Stimulated activated CD4-positive, alpha-beta T cell treated with anti-CD3 and anti-CD28 coated beads, Interleukin-12 subunit alpha, Interleukin-12 subunit beta, amount 100 ng/mL, for 48 hours (primary cell): ENCODE measurements at regions not wholly inside any gene's neighbourhood (a gene's known extent, or its start where the extent isn't known, plus 50 kb on each side); places are given as distances from the start of the nearest gene placed in this dataset.
"Not testable (repeated sequence)": the region's sequence is repeated elsewhere in the genome, so short reads cannot be mapped to it uniquely, and the experiment has no call there.

ENCODE experiments used
- DNase-seq, 3 donors: peaks; one replicate each; pipeline ENCODE4 v3.0.0-alpha.2; 2020; ENCODE audit warnings: low read depth in 2 of 3, low spot score in 1 of 3

DNA sequence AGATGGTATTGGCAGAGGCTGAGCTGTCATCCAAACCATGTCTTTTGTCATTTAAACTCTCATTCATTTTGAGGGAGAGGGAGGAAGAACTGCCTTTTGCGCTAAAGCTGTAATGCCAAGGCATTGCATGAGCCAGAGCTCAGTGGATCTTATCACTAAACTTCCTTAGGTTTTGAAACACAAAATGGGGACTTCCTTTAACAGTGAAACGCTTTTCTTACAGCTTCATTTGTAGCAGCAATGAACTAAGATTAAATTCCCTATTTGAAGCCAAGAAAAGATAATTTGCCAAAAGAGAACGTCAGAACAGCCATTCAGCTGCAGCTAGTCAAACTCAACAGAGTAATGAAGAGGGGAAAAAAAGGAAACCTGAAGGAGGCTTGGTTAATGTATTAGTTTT is 143.5 kb upstream of the MMADHC start:
- no peak for DNase-seq

DNA sequence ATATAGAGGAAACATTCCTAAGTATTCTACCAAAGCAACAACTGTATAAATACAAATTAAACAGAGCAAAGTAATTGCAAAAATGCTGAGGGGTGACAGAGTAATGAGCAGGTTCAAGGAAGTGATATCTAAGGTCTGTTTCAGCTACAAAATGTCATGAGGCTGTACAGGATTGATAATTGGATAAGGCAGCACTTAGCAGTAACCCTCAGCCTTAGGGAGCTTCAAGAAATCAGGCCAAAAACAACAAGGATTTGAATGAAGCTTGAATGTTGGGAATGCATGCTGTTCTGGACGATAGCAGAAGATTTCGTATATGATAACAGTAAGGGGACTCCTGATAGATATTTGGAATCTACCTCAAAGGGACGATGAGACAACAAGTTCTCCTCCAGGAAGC is 142.0 kb upstream of the MMADHC start:
- no peak for DNase-seq

DNA sequence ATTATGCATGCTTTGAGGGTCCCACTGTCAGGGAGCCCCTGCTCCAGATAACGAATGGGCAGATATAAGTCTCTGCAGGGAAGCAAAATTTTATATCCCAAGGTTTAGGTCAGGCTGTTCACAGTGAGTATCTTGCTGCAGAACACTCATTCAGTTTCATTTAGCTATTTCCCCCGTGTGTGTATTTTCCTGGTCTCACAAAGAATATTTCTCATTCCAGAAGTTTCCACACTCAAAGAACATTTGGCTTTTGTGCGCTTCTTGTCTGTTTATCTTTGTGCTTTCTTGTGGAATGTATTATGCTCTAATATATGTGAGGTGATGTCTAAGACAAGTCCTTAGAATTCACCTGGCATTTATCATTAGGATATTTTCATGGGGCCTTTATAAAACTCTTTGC is 140.4 kb upstream of the MMADHC start:
- DNase-seq = no peak

DNA sequence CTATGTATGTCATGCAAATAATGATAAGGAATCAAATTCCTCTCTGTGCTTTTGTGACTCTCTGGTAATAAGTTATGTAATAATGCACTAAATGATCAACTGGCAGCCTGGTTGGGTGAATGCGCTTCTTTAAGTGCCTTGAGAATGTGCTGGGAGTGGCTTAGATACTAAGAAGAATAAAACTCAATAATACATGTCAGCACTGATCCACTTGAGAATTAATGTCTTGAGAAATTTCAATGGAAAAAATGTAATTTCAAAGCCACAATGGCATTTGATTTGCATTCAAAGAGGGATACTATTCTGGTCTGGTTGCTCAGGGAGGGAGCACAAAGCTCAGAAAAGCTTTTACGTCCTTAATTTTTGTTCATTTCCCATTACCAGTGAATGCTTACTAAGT is 137.7 kb upstream of the MMADHC start:
- DNase-seq = no peak

GRCh38 chr2:149724091-149724490 is 136.5 kb upstream of the MMADHC start:
- DNase-seq = no peak

- DNase-seq = no peak
Observed at GRCh38 chr2:149720615-149721014, 133.0 kb upstream of the MMADHC start.

DNA sequence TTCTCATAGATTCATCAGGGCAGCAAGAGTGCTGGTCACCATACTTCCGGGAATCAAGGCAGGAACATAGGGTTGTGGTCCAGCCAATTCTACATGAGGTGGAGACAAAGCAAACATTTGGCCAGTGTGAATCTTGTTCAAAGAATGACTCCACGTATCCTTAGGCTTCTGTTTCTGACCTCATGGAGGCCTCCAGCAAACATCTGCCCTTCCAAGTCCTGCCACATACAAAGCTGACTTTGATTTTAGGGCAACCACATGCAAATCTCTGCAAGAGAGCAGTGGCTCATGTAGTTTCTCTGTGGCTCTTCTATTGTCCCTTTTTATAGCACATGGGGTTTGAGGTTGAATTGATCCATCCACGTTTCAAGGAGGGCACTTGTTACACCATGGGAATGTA is 132.1 kb upstream of the MMADHC start:
- DNase-seq = no peak

DNA sequence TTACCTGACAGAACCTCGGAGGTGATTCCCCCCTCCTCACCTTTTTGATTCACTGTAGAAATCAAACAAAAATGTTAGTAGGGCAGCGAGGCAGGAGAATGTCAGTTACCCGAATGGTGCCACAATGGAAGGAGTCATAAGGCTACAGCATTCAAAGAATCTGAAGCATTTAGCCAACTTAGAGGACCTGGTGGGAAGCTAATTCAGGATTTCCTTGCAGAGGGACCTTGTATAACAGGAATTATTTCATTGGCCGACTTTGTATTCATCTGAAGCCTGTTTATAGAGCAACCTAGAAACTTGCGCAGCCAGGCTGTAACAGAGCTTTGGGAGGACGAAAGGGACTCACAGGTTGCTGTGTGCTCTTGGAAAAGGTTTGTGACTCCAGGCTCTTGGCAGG is 129.1 kb upstream of the MMADHC start:
- DNase-seq = no peak

DNA sequence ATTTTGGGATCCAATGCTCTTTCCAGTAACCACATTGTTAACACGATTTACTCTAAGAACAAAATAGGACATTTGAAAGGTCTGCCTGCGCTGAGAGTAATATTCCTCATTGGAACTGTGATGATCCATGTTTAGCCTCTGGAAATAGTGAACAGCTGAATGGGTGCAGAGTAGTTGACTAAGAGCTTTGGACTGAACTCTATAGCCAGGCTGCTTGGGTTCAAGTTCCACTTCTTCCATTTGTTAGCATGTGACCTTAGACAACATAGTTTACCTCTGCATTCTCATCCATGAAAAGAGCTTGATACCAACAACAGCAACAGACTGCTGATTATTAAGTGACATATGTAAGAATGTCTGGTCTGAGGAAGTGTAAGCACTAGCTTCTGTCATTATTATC is 128.3 kb upstream of the MMADHC start:
- no peak for DNase-seq

- DNase-seq = no peak
Observed at GRCh38 chr2:149715005-149715592, 127.5 kb upstream of the MMADHC start.

GRCh38 chr2:149709496-149710263 is 122.1 kb upstream of the MMADHC start:
- no peak for DNase-seq

DNA sequence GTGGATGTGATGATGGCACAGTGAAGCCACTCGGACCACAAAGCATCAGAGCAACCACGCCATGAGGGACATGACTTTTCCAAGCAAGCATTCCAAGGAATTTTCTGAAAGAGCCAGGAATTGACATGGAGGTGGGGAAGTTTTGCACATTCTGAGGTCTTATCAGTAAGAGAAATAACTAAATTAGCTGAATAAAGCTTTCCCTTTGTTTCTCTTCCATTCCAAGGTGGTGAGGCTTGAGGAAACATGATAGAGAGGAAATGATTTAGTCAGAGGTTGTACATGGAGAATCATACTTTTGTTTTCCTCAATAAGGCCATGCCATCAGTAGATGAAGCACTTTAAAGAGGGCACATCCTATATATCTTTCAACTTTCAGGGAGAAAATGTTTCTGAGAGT is 115.7 kb upstream of the MMADHC start:
- no peak for DNase-seq

GRCh38 chr2:149702571-149702970 is 115.0 kb upstream of the MMADHC start:
- no peak for DNase-seq

- DNase-seq = no peak
Observed at GRCh38 chr2:149701241-149701640, 113.7 kb upstream of the MMADHC start.

DNA sequence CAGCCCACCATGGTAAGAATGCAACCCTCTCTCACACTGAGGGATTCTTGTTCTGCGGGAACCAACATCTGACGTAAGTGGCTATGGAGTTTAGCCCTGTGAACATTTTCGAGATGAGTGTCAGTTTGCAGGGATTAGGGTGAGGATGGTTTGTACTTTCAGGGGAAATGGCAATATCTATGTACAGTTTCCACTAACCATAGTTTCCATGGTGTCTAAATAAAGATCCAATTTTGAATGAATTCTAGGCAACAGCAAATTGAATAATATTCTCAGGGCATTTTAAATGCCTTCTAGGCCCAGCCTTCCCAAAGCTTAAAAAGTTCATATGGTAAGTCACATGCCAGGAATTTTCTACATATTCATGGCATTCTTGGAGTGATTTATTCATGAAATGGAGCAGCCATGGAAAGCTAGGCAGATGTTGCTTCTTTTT is 105.4 kb upstream of the MMADHC start:
- no peak for DNase-seq

- no peak for DNase-seq
Observed at GRCh38 chr2:149690825-149691224, 103.2 kb upstream of the MMADHC start.

DNA sequence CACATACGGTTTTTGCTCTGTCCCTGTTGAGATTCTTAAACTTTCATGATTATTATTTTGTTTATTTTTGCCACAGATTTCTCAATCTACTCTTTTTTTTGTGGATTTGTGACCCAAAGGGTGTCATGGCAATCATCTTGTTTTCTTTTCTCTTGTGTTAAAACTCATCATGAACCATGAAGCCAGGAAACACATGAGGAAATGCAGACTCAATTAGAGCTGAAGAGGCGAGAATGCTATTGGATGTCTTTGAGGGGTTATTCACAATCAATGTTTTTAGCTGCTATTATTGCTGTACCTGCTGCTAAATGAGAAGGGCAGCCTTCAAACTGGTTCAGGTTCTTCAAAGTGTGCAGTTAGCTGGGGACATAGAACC is 99.5 kb upstream of the MMADHC start:
- DNase-seq = no peak

GRCh38 chr2:149686136-149687051 is 98.8 kb upstream of the MMADHC start:
- DNase-seq = no peak

DNA sequence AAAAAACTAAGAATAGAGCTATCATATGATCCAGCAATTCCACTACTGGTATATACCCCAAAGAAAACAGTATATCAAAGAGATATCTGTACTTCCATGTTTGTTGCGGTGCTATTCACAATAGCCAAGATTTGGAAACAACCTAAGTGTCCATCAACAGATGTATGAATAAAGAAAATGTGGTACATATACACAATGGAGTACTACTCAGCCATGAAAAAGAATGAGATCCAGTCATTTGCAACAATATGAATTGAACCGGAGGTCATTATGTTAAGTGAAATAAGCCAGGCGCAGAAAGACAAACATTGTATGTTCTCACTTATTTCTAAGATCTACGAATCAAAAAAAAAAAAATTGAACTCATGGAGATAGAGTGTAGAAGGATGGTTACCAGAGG is 97.8 kb upstream of the MMADHC start:
- not testable (repeated sequence) for DNase-seq

DNA sequence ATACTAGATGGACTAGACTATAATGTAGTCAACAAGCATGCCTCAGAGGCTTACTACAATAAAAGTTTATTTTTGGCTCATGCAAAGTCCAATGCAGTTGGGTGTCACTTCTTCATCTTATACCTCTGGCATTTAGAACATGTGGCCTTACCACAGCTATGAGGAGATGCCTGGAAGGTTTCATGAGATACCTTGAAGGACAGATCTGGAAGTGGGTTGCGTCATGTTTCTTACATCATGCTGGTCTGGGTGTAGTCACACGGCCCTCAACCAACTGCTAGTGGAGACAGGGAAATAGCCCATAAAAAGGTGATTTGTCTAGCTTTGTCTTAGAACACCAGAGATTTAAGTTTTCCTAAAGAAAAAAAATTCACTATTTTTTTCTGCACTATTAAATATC is 91.7 kb upstream of the MMADHC start:
- DNase-seq = no peak

- DNase-seq = no peak
Observed at GRCh38 chr2:149677416-149677815, 89.8 kb upstream of the MMADHC start.

DNA sequence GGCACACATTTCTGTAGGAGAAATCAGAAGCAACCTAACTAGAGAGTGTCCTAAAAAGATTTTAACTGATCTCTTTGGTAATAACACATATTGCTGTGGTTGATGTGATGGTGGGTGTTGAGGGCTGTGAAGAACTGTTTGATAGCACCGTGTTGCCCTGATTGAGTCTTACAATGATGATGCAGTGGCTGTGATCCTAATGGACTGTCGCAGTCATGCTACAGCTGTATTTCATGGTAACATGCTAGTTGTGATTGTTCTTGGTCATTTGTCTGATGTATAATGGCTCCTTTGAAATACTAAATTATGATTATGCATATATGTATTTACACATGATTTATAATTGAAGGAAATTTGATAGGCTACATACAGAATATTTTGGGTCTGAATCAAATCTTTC is 82.5 kb upstream of the MMADHC start:
- no peak for DNase-seq
